ENCODE measurements at regions not wholly inside any gene's neighbourhood (a gene's known extent, or its start where the extent isn't known, plus 50 kb on each side); places are given as distances from the start of the nearest gene placed in this dataset.

GRCh38 chr20:39503902-39504709 is 542.0 kb downstream of the DHX35 start:
- H3K9me3 ChIP-seq, result no peaks in the 10 kb centered on the region
- no peaks in the 10 kb centered on the region for H3K27me3 ChIP-seq
- H3K27ac ChIP-seq, result no peak overlapping the region
- no peak overlapping the region for H3K4me3 ChIP-seq
- no peak for DNase-seq (ENCODE audit: extremely low spot score in 2 of 2)
- no peaks in the 10 kb centered on the region for H3K4me1 ChIP-seq
- no peak for TF ChIP-seq POLR2A (IDR thresholded peaks at IDR 0.05)
- TF ChIP-seq, protein P1, sequence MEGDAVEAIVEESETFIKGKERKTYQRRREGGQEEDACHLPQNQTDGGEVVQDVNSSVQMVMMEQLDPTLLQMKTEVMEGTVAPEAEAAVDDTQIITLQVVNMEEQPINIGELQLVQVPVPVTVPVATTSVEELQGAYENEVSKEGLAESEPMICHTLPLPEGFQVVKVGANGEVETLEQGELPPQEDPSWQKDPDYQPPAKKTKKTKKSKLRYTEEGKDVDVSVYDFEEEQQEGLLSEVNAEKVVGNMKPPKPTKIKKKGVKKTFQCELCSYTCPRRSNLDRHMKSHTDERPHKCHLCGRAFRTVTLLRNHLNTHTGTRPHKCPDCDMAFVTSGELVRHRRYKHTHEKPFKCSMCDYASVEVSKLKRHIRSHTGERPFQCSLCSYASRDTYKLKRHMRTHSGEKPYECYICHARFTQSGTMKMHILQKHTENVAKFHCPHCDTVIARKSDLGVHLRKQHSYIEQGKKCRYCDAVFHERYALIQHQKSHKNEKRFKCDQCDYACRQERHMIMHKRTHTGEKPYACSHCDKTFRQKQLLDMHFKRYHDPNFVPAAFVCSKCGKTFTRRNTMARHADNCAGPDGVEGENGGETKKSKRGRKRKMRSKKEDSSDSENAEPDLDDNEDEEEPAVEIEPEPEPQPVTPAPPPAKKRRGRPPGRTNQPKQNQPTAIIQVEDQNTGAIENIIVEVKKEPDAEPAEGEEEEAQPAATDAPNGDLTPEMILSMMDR (IDR thresholded peaks at IDR 0.05), result no peak
- TF ChIP-seq POLR2AphosphoS5 (IDR thresholded peaks at IDR 0.05; ENCODE audit: insufficient read depth in 1 of 2, low read depth in 1 of 2), result no peak
- intact Hi-C loops (cut with DNase I), result no loop called here
- no peaks in the 10 kb centered on the region for H3K36me3 ChIP-seq

- H3K9me3 ChIP-seq, result no peaks in the 10 kb centered on the region
- DNase-seq (ENCODE audit: extremely low spot score in 2 of 2), result no peak
- H3K4me3 ChIP-seq, result no peak overlapping the region
- intact Hi-C loops (cut with DNase I), result no loop called here
- H3K27ac ChIP-seq, result no peak overlapping the region
- peaks cover 6% of the 10 kb centered on the region for H3K4me1 ChIP-seq
- H3K36me3 ChIP-seq, result no peaks in the 10 kb centered on the region
- TF ChIP-seq POLR2AphosphoS5 (IDR thresholded peaks at IDR 0.05; ENCODE audit: insufficient read depth in 1 of 2, low read depth in 1 of 2) (no peak), POLR2A (IDR thresholded peaks at IDR 0.05) (no peak)
- TF ChIP-seq, protein P1 (IDR thresholded peaks at IDR 0.05), result no peak
- H3K27me3 ChIP-seq, result no peaks in the 10 kb centered on the region
These were observed 530.2 kb downstream of the DHX35 start for GRCh38 chr20:39492223-39492797.

- Histone ChIP-seq H3K4me3 (no peak overlapping the region), H3K27ac (no peak overlapping the region), H3K4me1 (peaks cover 6% of the 10 kb centered on the region), H3K36me3 (no peaks in the 10 kb centered on the region), H3K27me3 (no peaks in the 10 kb centered on the region), H3K9me3 (no peaks in the 10 kb centered on the region)
- DNase-seq (ENCODE audit: extremely low spot score in 2 of 2), result no peak
- TF ChIP-seq, protein P1 (IDR thresholded peaks at IDR 0.05), result no peak
- no peak for TF ChIP-seq POLR2A (IDR thresholded peaks at IDR 0.05)
- no peak for TF ChIP-seq POLR2AphosphoS5 (IDR thresholded peaks at IDR 0.05; ENCODE audit: insufficient read depth in 1 of 2, low read depth in 1 of 2)
- intact Hi-C loops (cut with DNase I), result no loop called here
These were observed 529.6 kb downstream of the DHX35 start for GRCh38 chr20:39491711-39492110.

DNA sequence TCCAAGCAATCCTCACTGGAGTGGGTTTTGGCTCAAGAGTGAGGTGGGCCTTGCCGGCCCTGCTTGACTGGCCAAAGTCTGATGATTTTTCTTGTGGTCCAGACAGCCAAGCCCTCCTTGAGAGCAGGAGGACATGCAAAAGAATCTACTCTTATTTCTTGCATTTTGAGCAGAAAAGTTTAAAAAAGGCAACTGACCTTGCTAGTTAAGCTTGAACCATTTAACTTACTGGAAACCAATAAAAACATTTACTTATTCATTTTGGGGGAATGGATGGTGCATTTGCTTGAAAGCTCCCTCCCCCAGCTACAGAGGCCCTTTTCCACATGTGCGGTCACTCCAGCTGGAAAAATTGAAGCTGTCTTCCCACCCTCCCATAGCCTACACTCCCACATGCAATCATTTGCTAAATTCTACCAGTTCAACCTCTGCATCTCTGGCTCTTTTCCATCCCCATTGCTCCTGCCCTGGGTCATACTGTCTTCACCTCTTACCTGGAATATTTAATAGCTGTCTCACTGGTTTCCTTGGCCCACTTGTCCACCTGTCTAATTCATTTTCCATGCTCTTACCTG is 527.9 kb downstream of the DHX35 start:
- no peak for DNase-seq (ENCODE audit: extremely low spot score in 2 of 2)

More for the DNA sequence above, 527.9 kb downstream of the DHX35 start:
- intact Hi-C loops (cut with DNase I), result no loop called here
- Histone ChIP-seq H3K27ac (no peak overlapping the region), H3K9me3 (no peaks in the 10 kb centered on the region), H3K27me3 (no peaks in the 10 kb centered on the region), H3K36me3 (no peaks in the 10 kb centered on the region), H3K4me3 (no peak overlapping the region), H3K4me1 (peaks cover 6% of the 10 kb centered on the region)
- TF ChIP-seq POLR2AphosphoS5 (IDR thresholded peaks at IDR 0.05; ENCODE audit: insufficient read depth in 1 of 2, low read depth in 1 of 2) (no peak), POLR2A (IDR thresholded peaks at IDR 0.05) (no peak)
- TF ChIP-seq, protein P1 (IDR thresholded peaks at IDR 0.05), result no peak
